ENCODE measurements at regions not wholly inside any gene's neighbourhood (a gene's known extent, or its start where the extent isn't known, plus 50 kb on each side); places are given as distances from the start of the nearest gene placed in this dataset.
"Not testable (repeated sequence)": the region's sequence is repeated elsewhere in the genome, so short reads cannot be mapped to it uniquely, and the experiment has no call there.

GRCh38 chr4:81811562-81812293 is 340.0 kb upstream of the RASGEF1B start:
- no peak for DNase-seq

DNA sequence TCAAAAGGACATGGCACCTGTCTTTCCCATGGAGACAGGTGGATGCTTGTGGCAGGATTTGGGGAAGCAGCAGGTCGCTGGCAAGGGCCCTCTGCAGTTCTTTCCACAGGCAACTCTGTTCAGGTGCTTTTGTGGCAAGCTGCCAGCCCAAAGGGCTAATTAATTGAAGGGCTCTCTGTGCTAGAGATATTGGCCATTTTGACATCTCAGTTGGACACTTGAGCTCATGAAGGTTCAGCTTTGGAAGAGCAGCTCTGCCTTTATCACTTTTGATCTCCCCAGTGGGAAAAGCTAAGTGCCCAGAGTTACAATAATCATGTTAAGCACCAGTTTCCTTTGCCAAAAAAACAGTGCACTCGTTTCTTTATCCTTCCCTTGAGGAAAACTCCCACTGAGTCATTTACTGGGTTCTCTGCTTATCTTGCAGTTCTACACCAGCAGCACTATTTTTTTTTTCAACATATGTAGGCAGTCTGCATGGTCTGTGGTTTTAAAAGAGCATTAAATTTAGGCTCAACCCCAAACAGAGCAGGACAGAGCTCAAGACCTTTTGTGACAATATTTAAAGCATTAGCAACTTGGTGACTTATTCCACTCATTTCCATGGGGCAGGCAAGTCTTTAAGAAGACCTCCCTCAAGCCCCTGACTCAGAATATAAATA is 336.4 kb upstream of the RASGEF1B start:
- no peak for DNase-seq

- no peak for DNase-seq
Measured at GRCh38 chr4:81807386-81807785, 335.7 kb upstream of the RASGEF1B start.

GRCh38 chr4:81806485-81806884 is 334.8 kb upstream of the RASGEF1B start:
- no peak for DNase-seq

- DNase-seq, result no peak
Measured at GRCh38 chr4:81804849-81805248, 333.1 kb upstream of the RASGEF1B start.

GRCh38 chr4:81802285-81802846 is 330.7 kb upstream of the RASGEF1B start:
- no peak for DNase-seq

DNA sequence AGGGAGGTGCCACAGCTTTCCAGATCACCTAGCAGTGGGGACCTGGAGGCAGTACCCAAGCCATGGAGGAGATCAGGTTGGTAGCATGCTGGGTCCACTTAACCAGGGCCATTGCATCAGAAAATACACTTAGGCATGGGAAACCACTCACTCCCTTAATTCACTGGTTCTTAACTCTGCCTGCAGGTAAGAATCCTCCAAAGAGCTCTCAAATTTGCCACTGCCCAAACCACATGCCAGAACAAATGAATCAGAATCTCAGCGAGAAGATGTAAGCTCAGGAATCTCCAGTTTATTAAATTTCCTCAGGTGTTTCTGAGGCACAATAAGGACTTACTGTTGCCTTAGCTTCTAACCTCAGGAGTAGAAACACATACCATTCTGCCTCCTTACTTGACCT is 327.7 kb upstream of the RASGEF1B start:
- no peak for DNase-seq

DNA sequence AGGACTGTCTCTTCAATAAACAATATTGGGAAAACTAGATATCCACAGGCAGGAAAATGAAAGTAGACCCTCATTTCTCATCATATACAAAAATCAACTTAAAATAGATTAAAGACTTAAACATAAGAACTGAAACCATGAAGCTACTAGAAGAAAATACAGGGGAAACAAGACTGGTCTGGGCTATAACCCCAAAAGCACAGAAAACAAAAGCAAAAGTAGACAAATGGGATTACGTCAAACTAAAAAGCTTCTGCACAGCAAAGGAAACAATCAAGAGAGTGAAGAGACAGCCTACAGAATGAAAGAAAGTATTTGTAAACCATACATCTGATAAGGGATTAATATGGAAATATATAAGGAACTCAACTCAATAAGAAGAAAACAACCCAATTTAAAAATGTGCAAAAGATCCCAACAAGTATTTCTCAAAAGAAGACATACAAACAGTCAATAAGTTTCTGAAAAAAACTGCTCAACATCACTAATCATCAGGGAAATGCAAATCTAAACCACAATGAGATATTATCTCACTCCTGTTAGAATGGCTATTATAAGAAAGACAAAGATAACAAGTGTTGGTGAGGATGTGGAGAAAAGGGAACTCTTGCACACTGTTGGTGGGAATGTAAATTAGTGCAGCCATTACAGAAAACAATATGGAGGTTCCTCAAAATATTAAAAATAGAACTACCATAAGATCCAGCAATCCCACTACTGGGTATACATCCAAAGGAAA is 325.3 kb upstream of the RASGEF1B start:
- DNase-seq, result no peak

GRCh38 chr4:81792521-81792920 is 320.8 kb upstream of the RASGEF1B start:
- no peak for DNase-seq

DNA sequence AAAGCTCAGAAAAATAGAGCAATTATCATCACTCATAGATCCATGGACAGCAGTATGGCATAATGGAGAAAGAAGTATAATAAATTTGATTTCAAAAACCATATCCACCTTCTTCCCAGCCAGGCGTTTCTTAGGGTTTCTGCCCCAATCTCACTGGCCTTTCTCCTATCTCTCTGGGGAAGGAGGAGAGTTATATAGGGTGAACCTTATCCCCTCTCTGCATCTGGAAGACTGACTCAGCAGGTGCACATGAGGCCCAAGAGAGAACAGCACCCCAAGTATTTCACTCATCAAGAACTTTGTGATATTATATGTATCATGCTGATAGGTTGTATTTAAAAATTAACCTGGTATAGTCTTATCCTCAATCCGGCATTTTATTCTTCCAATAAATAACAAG is 318.8 kb upstream of the RASGEF1B start:
- peak; percentile 7 for DNase-seq

DNA sequence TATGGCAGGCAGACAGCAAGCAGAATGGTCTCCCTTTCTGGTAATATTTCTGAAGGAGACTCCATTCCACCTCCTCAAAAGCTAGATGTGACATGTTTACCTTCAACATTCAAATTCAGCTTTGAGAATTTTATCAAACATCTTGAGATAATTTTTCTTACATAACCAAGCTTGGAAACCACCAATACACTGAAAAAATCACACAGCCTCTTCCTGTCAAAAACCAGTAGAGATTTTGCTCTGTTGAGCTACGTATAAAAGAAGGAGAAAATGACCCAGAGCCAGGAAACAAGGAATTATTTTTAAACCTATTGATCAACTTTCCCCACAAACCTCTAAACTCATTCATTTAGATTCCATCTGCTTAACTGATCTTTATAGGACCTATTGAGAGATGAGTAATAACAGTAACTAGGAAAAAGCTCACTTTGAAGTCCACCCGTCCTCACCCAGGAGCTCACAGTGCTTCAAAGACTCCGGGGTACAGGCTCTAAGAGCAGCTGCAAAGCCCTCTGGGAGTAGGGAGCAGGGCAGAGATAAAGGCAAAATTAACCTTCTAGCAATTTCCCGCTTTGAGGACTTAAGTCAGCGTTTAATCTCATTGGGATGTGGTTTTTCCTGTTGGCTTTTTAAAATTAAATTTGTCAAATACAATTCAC is 318.2 kb upstream of the RASGEF1B start:
- DNase-seq, result no peak

- no peak for DNase-seq
Measured at GRCh38 chr4:81789158-81789557, 317.5 kb upstream of the RASGEF1B start.

DNA sequence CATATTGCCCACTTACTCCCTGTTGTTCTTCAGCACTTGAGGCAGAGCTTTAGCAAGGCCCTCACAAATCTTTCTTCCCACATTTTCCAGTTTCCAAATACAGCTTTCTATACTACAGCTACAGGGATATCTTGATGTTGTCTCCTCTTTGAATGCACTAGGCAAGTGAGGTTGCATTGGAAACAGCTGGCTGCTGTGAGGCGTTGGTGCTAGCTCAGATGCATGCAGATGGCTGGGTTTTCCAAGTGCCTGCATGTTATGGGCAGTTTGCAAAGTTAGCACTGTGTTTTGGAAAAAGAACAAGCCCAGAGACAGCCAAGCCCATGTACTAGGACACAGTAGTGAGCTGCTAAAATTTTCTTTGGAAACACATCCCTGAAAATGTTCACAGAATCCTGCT is 315.1 kb upstream of the RASGEF1B start:
- no peak for DNase-seq

GRCh38 chr4:81786063-81786763 is 314.5 kb upstream of the RASGEF1B start:
- DNase-seq, result peak; percentile 35

GRCh38 chr4:81785338-81785737 is 313.6 kb upstream of the RASGEF1B start:
- DNase-seq, result no peak

GRCh38 chr4:81783558-81783957 is 311.9 kb upstream of the RASGEF1B start:
- DNase-seq, result no peak

DNA sequence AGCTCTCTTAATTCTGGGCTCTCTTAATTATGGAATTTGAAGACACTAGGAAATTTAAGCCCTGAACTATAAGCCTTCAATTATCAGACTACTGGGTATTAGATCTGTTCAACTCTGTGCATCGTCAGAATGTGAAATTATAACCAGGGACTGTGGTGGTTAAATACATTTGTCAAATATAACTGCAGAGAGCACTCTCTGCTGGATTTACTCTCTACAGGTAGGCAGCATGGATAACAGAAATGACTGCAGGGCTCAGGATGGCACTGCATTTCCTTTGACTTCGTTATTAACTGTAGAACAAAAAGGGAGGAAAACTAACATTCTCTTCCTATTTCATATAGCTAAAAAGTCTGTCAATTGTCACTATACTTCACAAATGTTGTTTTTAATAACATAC is 310.1 kb upstream of the RASGEF1B start:
- DNase-seq, result no peak

GRCh38 chr4:81777718-81778117 is 306.0 kb upstream of the RASGEF1B start:
- DNase-seq, result not testable (repeated sequence)

DNA sequence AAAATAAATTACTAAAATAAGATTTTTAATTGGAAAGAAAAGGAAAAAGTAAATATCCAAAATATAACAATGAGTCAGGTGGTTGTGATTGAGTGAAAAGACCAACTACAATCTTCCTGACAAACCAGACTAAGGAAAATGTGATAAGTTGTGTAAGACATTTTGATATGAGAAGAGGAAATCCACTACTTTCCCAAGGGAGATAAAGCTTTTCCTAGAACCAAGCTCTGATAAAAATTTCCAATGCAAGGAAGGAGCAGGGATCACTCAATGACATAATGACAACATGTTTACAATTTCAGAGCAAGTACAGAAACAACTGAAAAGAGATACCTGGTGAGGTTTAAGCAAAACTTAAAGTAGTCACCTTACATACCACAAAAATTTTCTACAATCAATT is 305.1 kb upstream of the RASGEF1B start:
- DNase-seq, result no peak

GRCh38 chr4:81773557-81773956 is 301.9 kb upstream of the RASGEF1B start:
- DNase-seq, result no peak

DNA sequence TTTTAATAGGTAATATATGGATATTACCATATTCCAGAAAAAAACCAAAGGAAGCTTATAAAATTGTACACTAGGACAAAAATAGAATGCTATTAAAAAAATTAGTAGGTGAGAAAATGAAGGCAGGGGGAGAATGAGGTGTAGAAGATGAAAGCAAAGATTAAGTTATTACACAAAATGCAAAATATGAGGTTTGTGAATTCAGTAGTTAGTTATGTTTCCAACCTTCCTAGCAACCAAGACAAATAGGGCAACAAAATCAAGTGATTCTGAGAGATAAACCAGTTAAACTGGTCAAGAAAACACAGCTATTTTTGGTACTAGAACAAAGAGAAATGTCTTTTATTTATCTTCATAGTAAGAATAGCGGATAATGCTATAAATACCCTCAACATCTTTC is 300.0 kb upstream of the RASGEF1B start:
- DNase-seq, result no peak

DNA sequence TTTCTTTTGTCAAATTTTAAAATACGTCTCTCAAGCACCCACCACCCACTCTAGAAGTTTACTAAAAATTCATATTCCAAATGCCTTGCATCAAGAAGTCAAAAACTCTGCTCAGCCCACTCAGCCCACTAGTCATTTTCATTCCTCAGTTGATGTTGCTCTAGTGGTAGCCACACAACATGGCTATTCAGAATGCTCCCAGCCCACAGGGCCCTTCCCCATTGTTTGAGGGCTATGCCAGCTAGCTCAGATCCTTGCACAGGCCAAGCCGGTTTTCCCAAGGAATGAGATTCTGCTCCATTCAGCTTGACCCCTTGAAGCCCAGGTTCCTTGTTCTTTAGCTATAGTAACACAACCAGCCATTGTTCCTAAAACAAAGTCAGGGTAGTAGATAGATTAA is 297.5 kb upstream of the RASGEF1B start:
- no peak for DNase-seq

All from tongue (tissue), 1 donor.